ENCODE measurements at regions not wholly inside any gene's neighbourhood (a gene's known extent, or its start where the extent isn't known, plus 50 kb on each side); places are given as distances from the start of the nearest gene placed in this dataset.
"Not testable (repeated sequence)": the region's sequence is repeated elsewhere in the genome, so short reads cannot be mapped to it uniquely, and the experiment has no call there.

- DNase-seq (ENCODE audit: low spot score), result no peak
- TF ChIP-seq CTCF (conservative IDR thresholded peaks at IDR 0.05; ENCODE audit: low read depth), result no peak
- CTCF ChIA-PET, result interaction anchor here (0.6 kb wide), 1 partner anchor 418 kb away, joined by 3 read pairs; no protein-coding TSS in a partner anchor
- POLR2A ChIA-PET (ENCODE audit: low non-redundant PET), result no interaction called here
- H3K27ac ChIP-seq, result no peak overlapping the region
These were observed 274.7 kb downstream of the RND3 start for GRCh38 chr2:150212722-150213171.

- no peak overlapping the region for H3K27ac ChIP-seq
- ChIA-PET POLR2A (ENCODE audit: low non-redundant PET) (no interaction called here), CTCF (no interaction called here)
- no peak for TF ChIP-seq CTCF (conservative IDR thresholded peaks at IDR 0.05; ENCODE audit: low read depth)
- DNase-seq (ENCODE audit: low spot score), result no peak
These were observed 276.3 kb downstream of the RND3 start for GRCh38 chr2:150211164-150211631.

GRCh38 chr2:150209746-150210145, 277.7 kb downstream of the RND3 start:
- no peak for DNase-seq (ENCODE audit: low spot score)
- TF ChIP-seq CTCF (conservative IDR thresholded peaks at IDR 0.05; ENCODE audit: low read depth), result no peak
- CTCF ChIA-PET, result no interaction called here
- H3K27ac ChIP-seq, result no peak overlapping the region
- POLR2A ChIA-PET (ENCODE audit: low non-redundant PET), result no interaction called here

- ChIA-PET POLR2A (ENCODE audit: low non-redundant PET) (no interaction called here), CTCF (interaction anchor here (0.6 kb wide), 1 partner anchor 248 kb away, joined by 3 read pairs; no protein-coding TSS in a partner anchor)
- no peak overlapping the region for H3K27ac ChIP-seq
- no peak for TF ChIP-seq CTCF (conservative IDR thresholded peaks at IDR 0.05; ENCODE audit: low read depth)
- DNase-seq (ENCODE audit: low spot score), result no peak
These were observed 278.8 kb downstream of the RND3 start for GRCh38 chr2:150208689-150209088.

- no peak overlapping the region for H3K27ac ChIP-seq
- no peak for TF ChIP-seq CTCF (conservative IDR thresholded peaks at IDR 0.05; ENCODE audit: low read depth)
- POLR2A ChIA-PET (ENCODE audit: low non-redundant PET), result no interaction called here
- no peak for DNase-seq (ENCODE audit: low spot score)
- CTCF ChIA-PET, result no interaction called here
These were observed 279.5 kb downstream of the RND3 start for GRCh38 chr2:150207979-150208378.

GRCh38 chr2:150204451-150204850, 283.0 kb downstream of the RND3 start:
- ChIA-PET CTCF (no interaction called here), POLR2A (ENCODE audit: low non-redundant PET) (no interaction called here)
- no peak for DNase-seq (ENCODE audit: low spot score)
- no peak for TF ChIP-seq CTCF (conservative IDR thresholded peaks at IDR 0.05; ENCODE audit: low read depth)
- H3K27ac ChIP-seq, result no peak overlapping the region

- H3K27ac ChIP-seq; DNase-seq (ENCODE audit: low spot score); CTCF ChIA-PET; POLR2A ChIA-PET (ENCODE audit: low non-redundant PET): not testable (repeated sequence)
These were observed 292.7 kb downstream of the RND3 start for GRCh38 chr2:150194816-150195215.

Data from RWPE1 (cell line).